GM10248 (cell line): ENCODE measurements at regions not wholly inside any gene's neighbourhood (a gene's known extent, or its start where the extent isn't known, plus 50 kb on each side); places are given as distances from the start of the nearest gene placed in this dataset.
"Not testable (repeated sequence)": the region's sequence is repeated elsewhere in the genome, so short reads cannot be mapped to it uniquely, and the experiment has no call there.

Experiments used
- CTCF ChIA-PET: fragments of 300-600 bp; sonication (Branson Sonifier 250); formaldehyde crosslinking; extraction: SDS; loops from one replicate; lab custom pipeline; 2021; ENCODE audit warnings: antibody characterized with exemption; lab: Yijun Ruan, JAX
- POLR2A ChIA-PET: fragments of 350-650 bp; sonication (Branson Sonifier 250); formaldehyde crosslinking; extraction: SDS; loops from one replicate; lab custom pipeline; 2020; ENCODE audit warnings: antibody characterized with exemption; lab: Yijun Ruan, JAX
- DNase-seq: peaks from one replicate; pipeline ENCODE4 v3.0.0; 2012; ENCODE audit errors: extremely low spot score
- TF ChIP-seq, protein P1 (sequence below): IDR thresholded peaks from 2 replicates; pipeline ENCODE4 v1.5.1; 2012; ENCODE audit warnings: mild to moderate bottlenecking, low read depth; ENCODE audit errors: extremely low read depth, missing control alignments, control extremely low read depth

- DNase-seq: no peak
- CTCF ChIA-PET: interaction anchor here (0.7 kb wide), 1 partner anchor 9 kb away, joined by 3 read pairs; no protein-coding TSS in a partner anchor
- TF ChIP-seq, protein P1, sequence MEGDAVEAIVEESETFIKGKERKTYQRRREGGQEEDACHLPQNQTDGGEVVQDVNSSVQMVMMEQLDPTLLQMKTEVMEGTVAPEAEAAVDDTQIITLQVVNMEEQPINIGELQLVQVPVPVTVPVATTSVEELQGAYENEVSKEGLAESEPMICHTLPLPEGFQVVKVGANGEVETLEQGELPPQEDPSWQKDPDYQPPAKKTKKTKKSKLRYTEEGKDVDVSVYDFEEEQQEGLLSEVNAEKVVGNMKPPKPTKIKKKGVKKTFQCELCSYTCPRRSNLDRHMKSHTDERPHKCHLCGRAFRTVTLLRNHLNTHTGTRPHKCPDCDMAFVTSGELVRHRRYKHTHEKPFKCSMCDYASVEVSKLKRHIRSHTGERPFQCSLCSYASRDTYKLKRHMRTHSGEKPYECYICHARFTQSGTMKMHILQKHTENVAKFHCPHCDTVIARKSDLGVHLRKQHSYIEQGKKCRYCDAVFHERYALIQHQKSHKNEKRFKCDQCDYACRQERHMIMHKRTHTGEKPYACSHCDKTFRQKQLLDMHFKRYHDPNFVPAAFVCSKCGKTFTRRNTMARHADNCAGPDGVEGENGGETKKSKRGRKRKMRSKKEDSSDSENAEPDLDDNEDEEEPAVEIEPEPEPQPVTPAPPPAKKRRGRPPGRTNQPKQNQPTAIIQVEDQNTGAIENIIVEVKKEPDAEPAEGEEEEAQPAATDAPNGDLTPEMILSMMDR: no peak
- POLR2A ChIA-PET: no interaction called here
Measured at GRCh38 chr14:38944691-38945090, 158.3 kb downstream of the SEC23A start.

GRCh38 chr14:38941488-38941887 is 161.5 kb downstream of the SEC23A start:
- CTCF ChIA-PET: interaction anchor here (1.1 kb wide), 1 partner anchor 74 kb away, joined by 5 read pairs; no protein-coding TSS in a partner anchor
- POLR2A ChIA-PET: no interaction called here

DNA sequence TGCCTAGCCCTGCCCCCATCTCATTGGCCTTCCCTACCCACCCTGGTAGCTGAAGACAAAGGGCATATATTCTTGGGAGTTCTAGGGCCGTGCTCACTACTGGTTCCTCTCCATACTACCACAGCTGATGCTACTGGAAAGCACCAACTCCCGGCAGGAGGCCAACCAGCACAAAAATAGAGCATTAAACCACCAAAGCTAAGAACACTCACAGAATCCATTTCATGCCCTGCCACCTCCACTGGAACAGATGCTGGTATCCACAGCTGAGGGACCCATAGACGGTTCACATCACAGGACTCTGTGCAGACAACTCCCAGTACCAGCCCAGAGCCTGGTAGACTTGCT is 170.4 kb downstream of the SEC23A start:
- POLR2A ChIA-PET, DNase-seq: not testable (repeated sequence)
- CTCF ChIA-PET: interaction anchor here (1.5 kb wide), 1 partner anchor 20 kb away, joined by 3 read pairs; no protein-coding TSS in a partner anchor

More at GRCh38 chr14:38941488-38941887, 161.5 kb downstream of the SEC23A start:
- TF ChIP-seq, protein P1: no peak
- no peak for DNase-seq

- CTCF ChIA-PET: no interaction called here
- no peak for DNase-seq
- TF ChIP-seq, protein P1: no peak
- POLR2A ChIA-PET: no interaction called here
Measured at GRCh38 chr14:38931969-38932652, 170.9 kb downstream of the SEC23A start.

DNA sequence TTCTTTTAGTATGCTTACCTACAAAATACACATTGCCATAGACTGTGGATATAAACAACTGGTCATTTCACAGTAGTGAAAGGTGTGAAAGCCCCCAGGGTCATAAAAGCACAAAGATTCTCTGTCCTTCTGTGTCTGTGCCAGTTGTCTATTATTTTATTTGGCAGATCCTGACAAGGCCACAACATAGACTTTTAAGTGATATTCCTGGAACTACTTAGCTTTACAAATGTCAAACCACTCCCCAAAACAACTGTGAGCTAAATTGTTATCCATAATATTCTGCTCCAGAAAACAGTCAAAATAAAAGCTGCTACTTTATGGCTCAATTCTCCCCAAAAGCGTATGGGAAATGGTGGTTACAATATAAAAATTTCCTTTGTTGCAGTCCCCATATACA is 172.1 kb downstream of the SEC23A start:
- no peak for DNase-seq
- CTCF ChIA-PET: no interaction called here
- POLR2A ChIA-PET: no interaction called here
- TF ChIP-seq, protein P1: no peak

DNA sequence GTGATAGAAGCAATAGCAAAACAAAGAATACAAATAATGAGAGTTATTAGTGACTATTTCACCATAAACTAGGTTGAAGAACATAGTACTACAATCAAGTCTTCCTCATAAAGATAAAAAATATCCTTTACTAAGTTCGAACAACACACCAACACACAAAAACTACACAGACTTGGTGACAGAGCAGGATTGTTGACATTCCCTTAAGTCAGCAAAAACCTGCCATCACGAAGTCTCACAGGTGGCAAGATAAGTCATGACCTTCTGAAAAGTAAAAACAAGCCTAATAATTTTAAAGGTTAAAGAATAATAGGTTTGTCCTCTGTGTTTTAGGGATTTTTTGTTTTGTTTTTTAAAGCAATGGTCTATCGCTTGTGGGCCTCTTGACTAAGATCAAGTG is 173.0 kb downstream of the SEC23A start:
- POLR2A ChIA-PET: no interaction called here
- no peak for DNase-seq
- TF ChIP-seq, protein P1: no peak
- CTCF ChIA-PET: no interaction called here

- DNase-seq: no peak
- POLR2A ChIA-PET: no interaction called here
- TF ChIP-seq, protein P1: no peak
- CTCF ChIA-PET: no interaction called here
Measured at GRCh38 chr14:38929416-38929815, 173.6 kb downstream of the SEC23A start.

DNA sequence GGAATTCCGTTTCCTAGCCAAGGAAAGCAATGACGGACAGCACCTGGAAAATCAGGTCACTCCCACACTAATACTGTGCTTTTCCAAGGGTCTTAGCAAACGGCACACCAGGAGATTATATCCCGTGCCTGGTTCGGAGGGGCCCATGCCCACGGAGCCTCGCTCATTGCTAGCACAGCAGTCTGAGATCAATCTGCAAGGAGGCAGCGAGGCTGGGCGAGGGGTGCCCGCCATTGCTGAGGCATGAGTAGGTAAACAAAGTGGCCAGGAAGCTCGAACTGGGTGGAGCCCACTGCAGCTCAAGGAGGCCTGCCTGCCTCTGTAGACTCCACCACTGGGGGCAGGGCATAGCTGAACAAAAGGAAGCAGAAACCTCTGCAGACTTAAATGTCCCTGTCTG is 181.1 kb downstream of the SEC23A start:
- DNase-seq, POLR2A ChIA-PET, CTCF ChIA-PET: not testable (repeated sequence)
